Astrocyte of the spinal cord (primary cell): ENCODE measurements at regions not wholly inside any gene's neighbourhood (a gene's known extent, or its start where the extent isn't known, plus 50 kb on each side); places are given as distances from the start of the nearest gene placed in this dataset.

Experiments
- DNase-seq: peaks from one replicate; pipeline ENCODE4 v3.0.0; 2011; ENCODE audit warnings: low read depth, low spot score
- H3K4me3 ChIP-seq: 2 replicates; pipeline ENCODE4 v1.5.1; 2011; ENCODE audit warnings: low read depth, mild to moderate bottlenecking, low read length, moderate library complexity
- in situ Hi-C: cut with HindIII; loops from 2 replicates; pipeline ENCODE4 v1.10.0; 2017; ENCODE audit warnings: low sequenced_read_pairs
- TF ChIP-seq, protein P1 (sequence below): IDR thresholded peaks from 2 replicates; pipeline ENCODE4 v1.5.1; 2012; ENCODE audit warnings: low read depth, mild to moderate bottlenecking, low read length, inconsistent platforms

DNA sequence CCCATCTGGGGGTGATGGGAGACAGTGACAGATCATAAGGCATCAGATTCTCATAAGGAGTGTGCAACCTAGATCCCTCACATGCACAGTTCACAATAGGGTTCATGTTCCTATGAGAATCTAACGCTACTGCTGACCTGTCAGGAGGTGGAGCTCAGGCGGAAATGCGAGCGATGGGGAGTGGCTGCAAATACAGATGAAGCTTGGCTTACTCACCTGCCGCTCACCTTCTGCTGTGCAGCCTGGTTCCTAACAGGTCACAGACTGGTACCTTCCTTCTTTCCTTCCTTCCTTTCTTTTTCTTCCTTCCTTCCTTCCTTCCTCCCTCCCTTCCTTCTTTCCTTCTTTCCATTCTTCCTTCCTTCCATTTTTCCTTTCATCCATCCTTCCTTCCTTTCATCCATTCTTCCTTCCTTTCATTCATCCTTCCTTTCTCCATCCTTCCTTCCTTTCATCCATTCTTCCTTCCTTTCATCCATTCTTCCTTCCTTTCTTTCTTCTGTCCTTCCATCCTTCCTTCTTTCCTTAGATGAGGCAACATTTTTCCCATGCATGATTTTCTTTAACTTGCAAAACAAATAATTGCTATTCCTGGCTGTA lies 370.0 kb upstream of the AUTS2 start:
- in situ Hi-C loops = no loop called here
- DNase-seq = no peak
- H3K4me3 ChIP-seq = no peak overlapping the region
- TF ChIP-seq, protein P1, sequence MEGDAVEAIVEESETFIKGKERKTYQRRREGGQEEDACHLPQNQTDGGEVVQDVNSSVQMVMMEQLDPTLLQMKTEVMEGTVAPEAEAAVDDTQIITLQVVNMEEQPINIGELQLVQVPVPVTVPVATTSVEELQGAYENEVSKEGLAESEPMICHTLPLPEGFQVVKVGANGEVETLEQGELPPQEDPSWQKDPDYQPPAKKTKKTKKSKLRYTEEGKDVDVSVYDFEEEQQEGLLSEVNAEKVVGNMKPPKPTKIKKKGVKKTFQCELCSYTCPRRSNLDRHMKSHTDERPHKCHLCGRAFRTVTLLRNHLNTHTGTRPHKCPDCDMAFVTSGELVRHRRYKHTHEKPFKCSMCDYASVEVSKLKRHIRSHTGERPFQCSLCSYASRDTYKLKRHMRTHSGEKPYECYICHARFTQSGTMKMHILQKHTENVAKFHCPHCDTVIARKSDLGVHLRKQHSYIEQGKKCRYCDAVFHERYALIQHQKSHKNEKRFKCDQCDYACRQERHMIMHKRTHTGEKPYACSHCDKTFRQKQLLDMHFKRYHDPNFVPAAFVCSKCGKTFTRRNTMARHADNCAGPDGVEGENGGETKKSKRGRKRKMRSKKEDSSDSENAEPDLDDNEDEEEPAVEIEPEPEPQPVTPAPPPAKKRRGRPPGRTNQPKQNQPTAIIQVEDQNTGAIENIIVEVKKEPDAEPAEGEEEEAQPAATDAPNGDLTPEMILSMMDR = no peak

DNA sequence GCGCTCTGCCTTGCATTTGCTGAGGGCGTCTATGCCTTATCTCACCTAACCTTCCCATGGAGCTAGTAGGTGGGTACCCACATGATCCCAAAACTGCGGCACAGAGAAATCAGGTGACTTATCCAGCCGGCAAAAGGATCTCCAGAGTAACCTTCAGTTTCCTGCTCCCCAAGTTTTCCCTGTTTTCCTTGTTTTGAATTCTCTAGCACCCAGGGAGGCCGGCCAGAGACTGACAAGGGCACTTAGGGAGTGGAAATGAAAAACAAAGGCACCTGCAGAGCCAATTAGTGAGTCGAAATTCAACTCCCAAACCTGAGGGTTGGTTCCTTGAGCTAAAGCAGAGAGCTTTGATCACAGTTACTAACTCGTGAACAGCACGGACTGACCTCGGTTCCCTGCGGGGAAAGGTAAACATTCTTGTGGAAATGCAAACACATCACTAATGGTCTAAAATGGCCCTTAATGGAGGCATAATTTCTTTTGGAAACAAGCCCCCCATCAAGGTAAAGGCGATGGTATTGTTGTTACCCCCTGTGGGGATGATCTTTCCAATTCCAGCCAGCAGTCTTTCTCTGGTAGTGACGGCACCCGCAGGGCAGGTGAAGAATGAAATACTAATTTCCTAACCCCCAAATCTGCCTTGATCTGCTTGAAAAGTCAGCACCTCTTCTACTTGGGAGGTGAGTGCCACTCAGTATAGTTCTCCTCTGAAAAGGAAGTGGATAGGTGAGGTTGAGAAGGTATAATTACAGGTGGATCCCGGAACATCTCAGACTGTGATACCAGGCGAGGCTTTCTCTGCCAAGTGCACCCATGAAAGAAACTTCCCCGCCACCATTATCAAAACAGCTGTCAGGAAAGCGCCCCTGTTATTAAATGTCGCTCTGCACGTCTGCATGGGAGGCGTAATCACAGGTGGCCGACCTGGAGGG lies 365.6 kb upstream of the AUTS2 start:
- in situ Hi-C loops = no loop called here
- DNase-seq = no peak
- H3K4me3 ChIP-seq = no peak overlapping the region
- TF ChIP-seq, protein P1 = no peak

DNA sequence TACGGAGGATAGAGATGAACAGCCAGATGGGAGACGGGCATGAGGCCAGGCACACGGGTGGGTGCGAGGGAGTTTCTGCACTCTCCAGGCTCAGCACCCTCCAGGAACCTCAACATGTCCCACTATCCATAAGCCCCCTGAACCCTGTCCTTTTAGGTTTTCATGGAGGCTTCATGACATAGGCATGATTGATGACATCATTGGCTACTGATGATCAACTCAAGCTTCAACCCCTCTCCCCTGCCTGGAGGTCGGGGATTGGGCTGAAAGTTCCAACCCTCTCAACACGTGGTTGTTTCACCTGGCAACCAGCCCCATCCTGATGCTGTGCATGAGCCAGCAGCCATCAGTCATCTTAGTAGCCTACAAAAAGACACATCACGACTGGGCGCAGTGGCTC lies 360.7 kb upstream of the AUTS2 start:
- TF ChIP-seq, protein P1 = no peak
- DNase-seq = no peak
- H3K4me3 ChIP-seq = no peak overlapping the region
- in situ Hi-C loops = no loop called here

DNA sequence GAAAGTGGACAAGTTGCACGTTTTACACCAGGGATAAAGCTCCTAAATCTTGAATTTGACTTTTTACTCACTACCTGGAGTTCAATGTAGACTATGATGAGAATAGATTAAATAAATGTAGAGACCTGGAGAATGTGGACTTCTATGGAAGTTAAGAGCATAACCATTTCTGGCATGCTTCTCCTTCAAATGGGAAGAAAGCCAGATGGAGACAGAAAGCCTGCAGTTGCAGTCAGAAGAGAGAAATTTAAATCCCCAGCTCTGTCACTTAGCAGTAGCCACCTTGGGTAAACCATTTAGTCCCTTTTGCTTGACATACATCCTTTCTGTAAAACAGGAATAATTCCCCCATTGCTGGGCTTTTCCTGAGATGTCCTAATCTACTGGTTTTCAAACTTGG lies 355.3 kb upstream of the AUTS2 start:
- in situ Hi-C loops = no loop called here
- no peak overlapping the region for H3K4me3 ChIP-seq
- TF ChIP-seq, protein P1 = no peak
- no peak for DNase-seq

DNA sequence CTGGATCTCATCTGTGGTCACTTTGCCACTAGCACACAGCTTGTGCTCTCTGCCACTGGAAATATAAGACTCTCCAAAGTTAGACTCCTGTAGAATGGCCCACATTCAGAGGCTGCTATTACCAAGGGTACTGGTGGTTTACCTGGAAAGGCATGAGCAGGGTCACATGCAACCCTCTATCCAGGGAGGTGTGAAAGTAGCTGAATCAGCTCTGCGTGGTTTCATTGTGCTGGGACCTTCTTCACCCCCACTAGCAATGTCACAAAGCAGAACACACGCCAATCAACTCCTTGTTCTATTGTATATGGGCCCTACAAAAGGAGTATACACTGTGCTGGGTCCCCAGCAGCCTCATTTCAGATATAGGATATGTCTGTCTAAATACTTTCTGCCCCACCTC lies 353.6 kb upstream of the AUTS2 start:
- in situ Hi-C loops = no loop called here
- TF ChIP-seq, protein P1 = no peak

DNA sequence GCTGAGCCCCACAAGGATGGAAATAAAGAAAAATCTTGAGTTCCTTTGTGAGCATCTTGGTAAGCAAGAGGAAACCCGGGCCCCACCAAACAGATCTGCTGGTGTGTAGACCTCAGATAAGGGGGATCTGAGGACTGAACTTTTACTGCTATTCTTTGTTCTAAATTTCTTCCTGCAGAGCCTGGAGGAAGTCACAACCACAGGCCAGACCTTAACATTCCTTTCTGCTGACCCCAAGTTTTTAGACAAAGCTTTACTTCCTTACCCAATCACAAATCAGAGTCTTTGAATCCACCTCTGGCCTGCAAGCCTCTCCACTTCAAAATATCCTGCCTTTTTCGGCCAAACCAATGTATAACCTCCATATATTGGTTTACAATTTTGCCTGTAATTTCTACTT lies 352.6 kb upstream of the AUTS2 start:
- TF ChIP-seq, protein P1 = no peak
- in situ Hi-C loops = no loop called here
- H3K4me3 ChIP-seq = no peak overlapping the region
- peak; percentile 29 for DNase-seq

More for the DNA sequence above, 353.6 kb upstream of the AUTS2 start:
- H3K4me3 ChIP-seq = no peak overlapping the region
- DNase-seq = no peak
